Progenitor cell of endocrine pancreas (in vitro differentiated cells): ENCODE measurements at regions not wholly inside any gene's neighbourhood (a gene's known extent, or its start where the extent isn't known, plus 50 kb on each side); places are given as distances from the start of the nearest gene placed in this dataset.

Source experiments
- DNase-seq: peaks from one replicate; pipeline ENCODE4 v3.0.0; 2021; ENCODE audit warnings: low spot score; ENCODE audit not compliant: unreplicated experiment
- H3K27ac Mint-ChIP-seq: 2 replicates; pipeline ENCODE4 v1.8.0; 2021; ENCODE audit warnings: mild to moderate bottlenecking, moderate library complexity, mixed read lengths
- H3K27me3 Mint-ChIP-seq: 2 replicates; pipeline ENCODE4 v1.8.0; 2021; ENCODE audit warnings: mixed read lengths
- H3K36me3 Mint-ChIP-seq: 2 replicates; pipeline ENCODE4 v1.8.0; 2022; ENCODE audit warnings: mixed read lengths; ENCODE audit not compliant: insufficient read depth
- H3K4me1 Mint-ChIP-seq: 2 replicates; pipeline ENCODE4 v1.8.0; 2021; ENCODE audit warnings: low read depth, mixed read lengths
- H3K4me3 Mint-ChIP-seq: 2 replicates; pipeline ENCODE4 v1.8.0; 2021; ENCODE audit warnings: low read depth, mild to moderate bottlenecking, moderate library complexity, mixed read lengths
- H3K9me3 Mint-ChIP-seq: 2 replicates; pipeline ENCODE4 v1.8.0; 2021; ENCODE audit warnings: low read depth, mixed read lengths
- TF ChIP-seq, protein P1 (sequence below): fragments of 200-600 bp; sonication (generic); IDR thresholded peaks from one replicate; pipeline ENCODE4 v1.5.0; 2021; ENCODE audit warnings: antibody characterized with exemption, mild to moderate bottlenecking; ENCODE audit not compliant: unreplicated experiment

DNA sequence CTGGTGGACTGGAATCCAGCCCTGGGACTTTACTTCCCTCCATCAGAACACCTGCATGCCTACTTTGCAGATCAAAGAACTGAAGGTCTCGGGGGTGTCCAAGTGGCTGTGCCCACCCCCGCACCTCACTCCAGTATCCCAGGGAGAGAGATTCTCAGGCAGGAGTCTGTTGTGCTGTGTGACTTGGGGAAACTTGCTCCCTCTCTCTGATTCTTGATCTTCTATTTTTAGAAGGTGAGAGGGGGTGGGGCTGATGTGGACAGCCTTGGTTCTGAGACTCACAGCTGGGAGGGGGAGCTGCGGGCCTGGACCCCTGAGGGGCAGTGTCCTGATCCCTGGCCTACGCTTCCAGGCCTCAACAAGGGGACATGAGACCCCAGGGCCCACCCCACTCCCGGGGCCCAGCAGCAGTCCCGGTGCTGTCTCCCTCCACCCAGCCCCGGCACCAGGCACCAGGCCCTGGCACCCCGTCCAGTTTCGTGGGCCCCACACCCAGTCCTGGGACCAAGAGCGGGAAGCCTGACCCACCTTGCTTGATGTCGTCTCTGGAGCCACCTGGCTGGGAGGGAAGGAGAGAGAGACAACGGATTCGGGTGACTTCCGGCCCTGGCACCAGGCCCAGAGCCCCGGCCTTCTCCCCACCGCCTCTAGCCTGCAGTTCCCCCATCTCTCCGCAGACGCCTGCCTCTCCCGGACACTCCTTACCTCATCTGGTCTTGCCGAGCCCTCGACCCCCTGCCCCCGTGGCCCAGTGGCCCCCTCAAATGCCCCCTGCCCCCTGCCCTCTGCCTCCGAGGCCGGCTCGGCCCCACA is 74.0 kb upstream of the SPTLC1 start:
- Mint-ChIP-seq H3K36me3 (no peaks in the 10 kb centered on the region), H3K4me1 (peaks cover 9% of the 10 kb centered on the region), H3K9me3 (no peaks in the 10 kb centered on the region), H3K27me3 (peaks cover 6% of the 10 kb centered on the region), H3K4me3 (no peak overlapping the region), H3K27ac (no peak overlapping the region)
- DNase-seq: no peak
- TF ChIP-seq, protein P1, sequence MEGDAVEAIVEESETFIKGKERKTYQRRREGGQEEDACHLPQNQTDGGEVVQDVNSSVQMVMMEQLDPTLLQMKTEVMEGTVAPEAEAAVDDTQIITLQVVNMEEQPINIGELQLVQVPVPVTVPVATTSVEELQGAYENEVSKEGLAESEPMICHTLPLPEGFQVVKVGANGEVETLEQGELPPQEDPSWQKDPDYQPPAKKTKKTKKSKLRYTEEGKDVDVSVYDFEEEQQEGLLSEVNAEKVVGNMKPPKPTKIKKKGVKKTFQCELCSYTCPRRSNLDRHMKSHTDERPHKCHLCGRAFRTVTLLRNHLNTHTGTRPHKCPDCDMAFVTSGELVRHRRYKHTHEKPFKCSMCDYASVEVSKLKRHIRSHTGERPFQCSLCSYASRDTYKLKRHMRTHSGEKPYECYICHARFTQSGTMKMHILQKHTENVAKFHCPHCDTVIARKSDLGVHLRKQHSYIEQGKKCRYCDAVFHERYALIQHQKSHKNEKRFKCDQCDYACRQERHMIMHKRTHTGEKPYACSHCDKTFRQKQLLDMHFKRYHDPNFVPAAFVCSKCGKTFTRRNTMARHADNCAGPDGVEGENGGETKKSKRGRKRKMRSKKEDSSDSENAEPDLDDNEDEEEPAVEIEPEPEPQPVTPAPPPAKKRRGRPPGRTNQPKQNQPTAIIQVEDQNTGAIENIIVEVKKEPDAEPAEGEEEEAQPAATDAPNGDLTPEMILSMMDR: no peak

GRCh38 chr9:92187989-92188714 is 72.9 kb upstream of the SPTLC1 start:
- peaks cover 9% of the 10 kb centered on the region for H3K4me1 Mint-ChIP-seq

GRCh38 chr9:92187390-92187789 is 72.2 kb upstream of the SPTLC1 start:
- TF ChIP-seq, protein P1: no peak
- no peaks in the 10 kb centered on the region for H3K36me3 Mint-ChIP-seq
- H3K27ac Mint-ChIP-seq: no peak overlapping the region
- H3K27me3 Mint-ChIP-seq: peaks cover 6% of the 10 kb centered on the region
- no peak overlapping the region for H3K4me3 Mint-ChIP-seq
- DNase-seq: no peak
- H3K4me1 Mint-ChIP-seq: peaks cover 9% of the 10 kb centered on the region
- H3K9me3 Mint-ChIP-seq: no peaks in the 10 kb centered on the region

More at GRCh38 chr9:92187989-92188714, 72.9 kb upstream of the SPTLC1 start:
- Mint-ChIP-seq H3K27me3 (peaks cover 6% of the 10 kb centered on the region), H3K36me3 (no peaks in the 10 kb centered on the region), H3K4me3 (no peak overlapping the region), H3K9me3 (no peaks in the 10 kb centered on the region), H3K27ac (no peak overlapping the region)
- TF ChIP-seq, protein P1: no peak
- DNase-seq: no peak

- peaks cover 9% of the 10 kb centered on the region for H3K4me1 Mint-ChIP-seq
- H3K27ac Mint-ChIP-seq: no peak overlapping the region
- no peaks in the 10 kb centered on the region for H3K36me3 Mint-ChIP-seq
- no peak for DNase-seq
- TF ChIP-seq, protein P1: no peak
- no peak overlapping the region for H3K4me3 Mint-ChIP-seq
- H3K27me3 Mint-ChIP-seq: peaks cover 6% of the 10 kb centered on the region
- no peaks in the 10 kb centered on the region for H3K9me3 Mint-ChIP-seq
Measured at GRCh38 chr9:92186631-92187030, 71.4 kb upstream of the SPTLC1 start.

- no peaks in the 10 kb centered on the region for H3K9me3 Mint-ChIP-seq
- peaks cover 6% of the 10 kb centered on the region for H3K27me3 Mint-ChIP-seq
- H3K4me1 Mint-ChIP-seq: peaks cover 6% of the 10 kb centered on the region
- no peak overlapping the region for H3K27ac Mint-ChIP-seq
- no peak for DNase-seq
- H3K36me3 Mint-ChIP-seq: no peaks in the 10 kb centered on the region
- TF ChIP-seq, protein P1: no peak
- no peak overlapping the region for H3K4me3 Mint-ChIP-seq
Measured at GRCh38 chr9:92185681-92186080, 70.5 kb upstream of the SPTLC1 start.
